Upper lobe of left lung (tissue), 6 donors: ENCODE measurements at regions not wholly inside any gene's neighbourhood (a gene's known extent, or its start where the extent isn't known, plus 50 kb on each side); places are given as distances from the start of the nearest gene placed in this dataset.

Experiments used
- ATAC-seq, 2 donors: fragments of 200-7000 bp; cut with Tn5 transposase; one replicate each; pipeline ENCODE4 v1.9.1; 2022; ENCODE audit warnings: mild to moderate bottlenecking in 2 of 2, moderate library complexity in 2 of 2; ENCODE audit not compliant: low FRiP score in 2 of 2
- DNase-seq, 2 donors: peaks; one replicate each; pipeline ENCODE4 v3.0.0-alpha.2; 2019 to 2020
- H3K27ac ChIP-seq, 4 donors: fragments of 200-600 bp; sonication (generic); one replicate each; pipeline ENCODE4 v1.5.1; 2016 to 2019
- H3K27me3 ChIP-seq, 4 donors: fragments of 200-600 bp; sonication (generic); one replicate each; pipeline ENCODE4 v1.5.1; 2017 to 2019
- H3K36me3 ChIP-seq, 4 donors: fragments of 200-600 bp; sonication (generic); one replicate each; pipeline ENCODE4 v1.5.1; 2016 to 2019
- H3K4me1 ChIP-seq, 4 donors: fragments of 200-600 bp; sonication (generic); one replicate each; pipeline ENCODE4 v1.5.1; 2018 to 2019
- H3K4me3 ChIP-seq, 4 donors: fragments of 200-600 bp; sonication (generic); one replicate each; pipeline ENCODE4 v1.5.1; 2017 to 2019; ENCODE audit warnings: mild to moderate bottlenecking in 2 of 4, moderate library complexity in 1 of 4
- H3K9me3 ChIP-seq, 4 donors: fragments of 200-600 bp; sonication (generic); one replicate each; pipeline ENCODE4 v1.5.1; 2018 to 2019
- CTCF ChIP-seq, 6 experiments: fragments of 450-650 bp in 4 of 6; fragments of 200-600 bp in 2 of 6; sonication (generic) in 2 of 6; IDR thresholded peaks; one replicate each; pipeline ENCODE4 v1.5.1; 2016 to 2019; ENCODE audit warnings: antibody characterized with exemption in 6 of 6
- EP300 ChIP-seq, 4 donors: sonication (generic); formaldehyde crosslinking; IDR thresholded peaks; one replicate each; pipeline ENCODE4 v1.5.1; 2017; ENCODE audit warnings: antibody characterized with exemption in 4 of 4, control low read depth in 2 of 4
- POLR2A ChIP-seq, 4 donors: fragments of 450-650 bp; IDR thresholded peaks; one replicate each; pipeline ENCODE4 v1.5.1; 2016 to 2017; ENCODE audit warnings: antibody characterized with exemption in 4 of 4, mild to moderate bottlenecking in 2 of 4
- POLR2AphosphoS5 ChIP-seq, 2 donors: sonication (generic); formaldehyde crosslinking; IDR thresholded peaks; one replicate each; pipeline ENCODE4 v1.5.1; 2017; ENCODE audit warnings: antibody characterized with exemption in 2 of 2
- WGBS, 2 donors: methylation state at CpG; one replicate each; pipeline ENCODE4 v1.1.5; 2017 to 2018; 5-methylcytosine and 5-hydroxymethylcytosine counted together
- donor health status: DM: no; HTN: no; CAD: no; lungs with moderate emphysema.
- donor health status: DM: no; HTN: yes; CAD: no; lungs with severe emphysema.

- DNase-seq (no peak), ATAC-seq (no peak)
- no peaks in the 10 kb centered on the region for H3K4me1 ChIP-seq
- TF ChIP-seq POLR2A (IDR thresholded peaks at IDR 0.05) (no peak), EP300 (IDR thresholded peaks at IDR 0.05) (no peak), POLR2AphosphoS5 (IDR thresholded peaks at IDR 0.05) (no peak), CTCF (IDR thresholded peaks at IDR 0.05) (no peak)
- no peak overlapping the region for H3K4me3 ChIP-seq
- no peaks in the 10 kb centered on the region for H3K36me3 ChIP-seq
- no peaks in the 10 kb centered on the region for H3K9me3 ChIP-seq
- no peak overlapping the region for H3K27ac ChIP-seq
- H3K27me3 ChIP-seq: no peaks in the 10 kb centered on the region
- 65 to 66% methylated on average over 2 of the region's 2 CpGs for WGBS, 2 donors
These were observed 191.8 kb upstream of the SMC2 start for GRCh38 chr9:103902263-103902662.

- 11 to 15% methylated on average over 1 of the region's 1 CpG for WGBS, 2 donors
- Histone ChIP-seq H3K27ac (no peak overlapping the region), H3K9me3 (no peaks in the 10 kb centered on the region), H3K27me3 (no peaks in the 10 kb centered on the region), H3K4me1 (no peaks in the 10 kb centered on the region), H3K4me3 (no peak overlapping the region), H3K36me3 (no peaks in the 10 kb centered on the region)
- TF ChIP-seq CTCF (IDR thresholded peaks at IDR 0.05) (no peak), EP300 (IDR thresholded peaks at IDR 0.05) (no peak), POLR2AphosphoS5 (IDR thresholded peaks at IDR 0.05) (no peak), POLR2A (IDR thresholded peaks at IDR 0.05) (no peak)
- ATAC-seq (no peak), DNase-seq (no peak)
These were observed 189.9 kb upstream of the SMC2 start for GRCh38 chr9:103904242-103904641.

- ATAC-seq: no peak
- no peaks in the 10 kb centered on the region for H3K4me1 ChIP-seq
- H3K27ac ChIP-seq: no peak overlapping the region
- TF ChIP-seq POLR2A (IDR thresholded peaks at IDR 0.05): no peak
- TF ChIP-seq POLR2AphosphoS5 (IDR thresholded peaks at IDR 0.05): no peak
- no peak for TF ChIP-seq CTCF (IDR thresholded peaks at IDR 0.05)
- TF ChIP-seq EP300 (IDR thresholded peaks at IDR 0.05): no peak
- H3K4me3 ChIP-seq: no peak overlapping the region
- no peaks in the 10 kb centered on the region for H3K36me3 ChIP-seq
- DNase-seq: no peak
- WGBS, 2 donors: 81 to 84% methylated on average over 1 of the region's 1 CpG
- no peaks in the 10 kb centered on the region for H3K27me3 ChIP-seq
- H3K9me3 ChIP-seq: no peaks in the 10 kb centered on the region
These were observed 180.2 kb upstream of the SMC2 start for GRCh38 chr9:103913899-103914298.

GRCh38 chr9:103919605-103920209 is 174.4 kb upstream of the SMC2 start:
- 86 to 87% methylated on average over 5 of the region's 5 CpGs for WGBS, 2 donors

More at GRCh38 chr9:103919605-103920209, 174.4 kb upstream of the SMC2 start:
- TF ChIP-seq EP300 (IDR thresholded peaks at IDR 0.05) (no peak), POLR2A (IDR thresholded peaks at IDR 0.05) (no peak), POLR2AphosphoS5 (IDR thresholded peaks at IDR 0.05) (no peak), CTCF (IDR thresholded peaks at IDR 0.05) (no peak)
- DNase-seq (no peak), ATAC-seq (no peak)
- Histone ChIP-seq H3K27me3 (no peaks in the 10 kb centered on the region), H3K27ac (no peak overlapping the region), H3K36me3 (no peaks in the 10 kb centered on the region), H3K4me1 (no peaks in the 10 kb centered on the region), H3K4me3 (no peak overlapping the region), H3K9me3 (no peaks in the 10 kb centered on the region)
